GM23338 (cell line): ENCODE measurements at regions not wholly inside any gene's neighbourhood (a gene's known extent, or its start where the extent isn't known, plus 50 kb on each side); places are given as distances from the start of the nearest gene placed in this dataset.

Experiments used
- ATAC-seq: fragments of 200-7000 bp; cut with Tn5 transposase; 3 replicates; pipeline ENCODE4 v1.9.1; 2020
- DNase-seq: peaks from one replicate; pipeline ENCODE4 v3.0.0-alpha.2; 2015; ENCODE audit warnings: low spot score
- H2AFZ ChIP-seq: fragments of 200-600 bp; sonication (generic); 2 replicates; pipeline ENCODE4 v1.8.0; 2016; ENCODE audit warnings: antibody characterized with exemption, mild to moderate bottlenecking, moderate library complexity
- H3F3A ChIP-seq: fragments of 200-600 bp; sonication (generic); replicated peaks from 2 replicates; pipeline ENCODE4 v1.8.0; 2017; ENCODE audit warnings: antibody characterized with exemption, mixed run types, low read depth
- H3K27ac ChIP-seq: fragments of 200-600 bp; sonication (generic); 2 replicates; pipeline ENCODE4 v1.6.1; 2016; ENCODE audit warnings: low read depth
- H3K27me3 ChIP-seq: fragments of 200-600 bp; sonication (generic); 2 replicates; pipeline ENCODE4 v1.8.0; 2016; ENCODE audit warnings: mild to moderate bottlenecking, mixed run types, moderate library complexity; ENCODE audit not compliant: insufficient read depth
- H3K36me3 ChIP-seq: fragments of 200-600 bp; sonication (generic); 2 replicates; pipeline ENCODE4 v1.8.0; 2016; ENCODE audit warnings: mild to moderate bottlenecking; ENCODE audit not compliant: insufficient read depth
- H3K4me1 ChIP-seq: fragments of 200-600 bp; sonication (generic); 2 replicates; pipeline ENCODE4 v1.8.0; 2016; ENCODE audit warnings: mild to moderate bottlenecking, moderate library complexity; ENCODE audit not compliant: insufficient read depth
- H3K4me2 ChIP-seq: fragments of 200-600 bp; sonication (generic); 2 replicates; pipeline ENCODE4 v1.7.1; 2017; ENCODE audit warnings: mixed run types
- H3K4me3 ChIP-seq: fragments of 200-600 bp; sonication (generic); 2 replicates; pipeline ENCODE4 v1.6.1; 2016; ENCODE audit warnings: mixed run types
- H3K79me2 ChIP-seq: fragments of 200-600 bp; sonication (generic); replicated peaks from 2 replicates; pipeline ENCODE4 v1.8.0; 2017; ENCODE audit warnings: mild to moderate bottlenecking; ENCODE audit not compliant: insufficient read depth
- H3K9me2 ChIP-seq: fragments of 200-600 bp; sonication (generic); 2 replicates; pipeline ENCODE4 v1.8.0; 2017; ENCODE audit not compliant: insufficient read depth
- H4K20me1 ChIP-seq: fragments of 200-600 bp; sonication (generic); replicated peaks from 2 replicates; pipeline ENCODE4 v1.8.0; 2017; ENCODE audit warnings: mild to moderate bottlenecking; ENCODE audit not compliant: insufficient read depth
- H3K27ac Mint-ChIP-seq: 2 replicates; pipeline ENCODE4 v1.8.0; 2020; ENCODE audit warnings: inconsistent platforms, mild to moderate bottlenecking, moderate library complexity, mixed read lengths
- H3K27me3 Mint-ChIP-seq: 3 replicates; pipeline ENCODE4 v1.8.0; 2022; ENCODE audit warnings: low read depth, mild to moderate bottlenecking, moderate library complexity, mixed read lengths, inconsistent platforms; ENCODE audit not compliant: insufficient read depth, poor library complexity
- H3K36me3 Mint-ChIP-seq: 3 replicates; pipeline ENCODE4 v1.8.0; 2021; ENCODE audit warnings: low read depth, mild to moderate bottlenecking, inconsistent platforms, moderate library complexity, mixed read lengths
- H3K4me1 Mint-ChIP-seq: 3 replicates; pipeline ENCODE4 v1.8.0; 2020; ENCODE audit warnings: mild to moderate bottlenecking, inconsistent platforms, mixed read lengths
- H3K4me3 Mint-ChIP-seq: 3 replicates; pipeline ENCODE4 v1.8.0; 2021; ENCODE audit warnings: moderate library complexity, mild to moderate bottlenecking, inconsistent platforms, mixed read lengths
- H3K9me3 Mint-ChIP-seq: 3 replicates; pipeline ENCODE4 v1.8.0; 2020; ENCODE audit warnings: moderate library complexity, mild to moderate bottlenecking, inconsistent platforms, mixed read lengths
- CREB1 ChIP-seq: fragments of 250-450 bp; sonication (Bioruptor Pico); IDR thresholded peaks from 2 replicates; pipeline ENCODE4 v1.5.0; 2020; ENCODE audit warnings: low read depth, mild to moderate bottlenecking, moderate library complexity
- CTCF ChIP-seq, 2 experiments: fragments of 200-600 bp in 1 of 2; sonication (generic) in 1 of 2; conservative IDR thresholded peaks; 2 replicates each; pipeline versions ENCODE4 v1.5.1 to v1.6.1; 2016 to 2017; ENCODE audit warnings: antibody characterized with exemption in 2 of 2, low read depth in 2 of 2, mild to moderate bottlenecking in 2 of 2, moderate library complexity in 1 of 2
- ETS1 ChIP-seq: IDR thresholded peaks from 2 replicates; pipeline ENCODE4 v1.6.1; 2016; ENCODE audit warnings: antibody characterized with exemption
- EZH2 ChIP-seq: fragments of 200-600 bp; sonication (generic); IDR thresholded peaks from one replicate; pipeline ENCODE4 v1.8.0; 2017; ENCODE audit warnings: antibody characterized with exemption, mild to moderate bottlenecking, low read depth; ENCODE audit not compliant: unreplicated experiment
- JUNB ChIP-seq: IDR thresholded peaks from one replicate; pipeline ENCODE4 v1.6.1; 2016; ENCODE audit warnings: antibody characterized with exemption; ENCODE audit not compliant: unreplicated experiment
- POLR2AphosphoS5 ChIP-seq: IDR thresholded peaks from 2 replicates; pipeline ENCODE4 v1.6.1; 2016; ENCODE audit warnings: antibody characterized with exemption, low read depth
- ZNF331 ChIP-seq: fragments of 250-450 bp; sonication (Bioruptor Pico); IDR thresholded peaks from 2 replicates; pipeline ENCODE4 v1.5.0; 2020; ENCODE audit warnings: low read depth, mild to moderate bottlenecking, moderate library complexity
- ZNF462 ChIP-seq: fragments of 250-450 bp; sonication (Bioruptor Pico); IDR thresholded peaks from 2 replicates; pipeline ENCODE4 v1.5.0; 2020; ENCODE audit warnings: mild to moderate bottlenecking, moderate library complexity
- TF ChIP-seq, protein P1 (sequence below): IDR thresholded peaks from one replicate; pipeline ENCODE4 v1.6.1; 2018; ENCODE audit warnings: antibody characterized with exemption; ENCODE audit not compliant: unreplicated experiment

GRCh38 chr2:7329465-7329864 is 412.3 kb downstream of the RNF144A start:
- Mint-ChIP-seq H3K4me3 (no peak overlapping the region), H3K27me3 (no peaks in the 10 kb centered on the region), H3K36me3 (no peaks in the 10 kb centered on the region), H3K9me3 (no peaks in the 10 kb centered on the region), H3K27ac (no peak overlapping the region), H3K4me1 (peaks cover 2% of the 10 kb centered on the region; the same call in 2 of the 3 replicates)
- no peak for ATAC-seq
- H3K9me2 ChIP-seq, result peaks cover 7% of the 10 kb centered on the region; the same call in 1 of the 2 replicates
- H3K36me3 ChIP-seq, result no peaks in the 10 kb centered on the region
- no peak for DNase-seq
- no peak for TF ChIP-seq JUNB
- TF ChIP-seq, protein P1, sequence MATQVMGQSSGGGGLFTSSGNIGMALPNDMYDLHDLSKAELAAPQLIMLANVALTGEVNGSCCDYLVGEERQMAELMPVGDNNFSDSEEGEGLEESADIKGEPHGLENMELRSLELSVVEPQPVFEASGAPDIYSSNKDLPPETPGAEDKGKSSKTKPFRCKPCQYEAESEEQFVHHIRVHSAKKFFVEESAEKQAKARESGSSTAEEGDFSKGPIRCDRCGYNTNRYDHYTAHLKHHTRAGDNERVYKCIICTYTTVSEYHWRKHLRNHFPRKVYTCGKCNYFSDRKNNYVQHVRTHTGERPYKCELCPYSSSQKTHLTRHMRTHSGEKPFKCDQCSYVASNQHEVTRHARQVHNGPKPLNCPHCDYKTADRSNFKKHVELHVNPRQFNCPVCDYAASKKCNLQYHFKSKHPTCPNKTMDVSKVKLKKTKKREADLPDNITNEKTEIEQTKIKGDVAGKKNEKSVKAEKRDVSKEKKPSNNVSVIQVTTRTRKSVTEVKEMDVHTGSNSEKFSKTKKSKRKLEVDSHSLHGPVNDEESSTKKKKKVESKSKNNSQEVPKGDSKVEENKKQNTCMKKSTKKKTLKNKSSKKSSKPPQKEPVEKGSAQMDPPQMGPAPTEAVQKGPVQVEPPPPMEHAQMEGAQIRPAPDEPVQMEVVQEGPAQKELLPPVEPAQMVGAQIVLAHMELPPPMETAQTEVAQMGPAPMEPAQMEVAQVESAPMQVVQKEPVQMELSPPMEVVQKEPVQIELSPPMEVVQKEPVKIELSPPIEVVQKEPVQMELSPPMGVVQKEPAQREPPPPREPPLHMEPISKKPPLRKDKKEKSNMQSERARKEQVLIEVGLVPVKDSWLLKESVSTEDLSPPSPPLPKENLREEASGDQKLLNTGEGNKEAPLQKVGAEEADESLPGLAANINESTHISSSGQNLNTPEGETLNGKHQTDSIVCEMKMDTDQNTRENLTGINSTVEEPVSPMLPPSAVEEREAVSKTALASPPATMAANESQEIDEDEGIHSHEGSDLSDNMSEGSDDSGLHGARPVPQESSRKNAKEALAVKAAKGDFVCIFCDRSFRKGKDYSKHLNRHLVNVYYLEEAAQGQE, result no peak
- TF ChIP-seq CTCF (conservative IDR thresholded peaks at IDR 0.05; ENCODE audit: low read depth in 2 of 2), result no peak
- no peak for TF ChIP-seq ZNF331
- TF ChIP-seq ETS1, result no peak
- no peak for TF ChIP-seq CREB1 (CRISPR knock-in tag)
- no peak for TF ChIP-seq EZH2
- no peak for TF ChIP-seq POLR2AphosphoS5
- TF ChIP-seq ZNF462 (CRISPR knock-in tag), result no peak
- no peak overlapping the region for H2AFZ ChIP-seq
- H3K27ac ChIP-seq, result no peak overlapping the region
- H3K4me1 ChIP-seq, result no peaks in the 10 kb centered on the region; the same call in 1 of the 2 replicates
- no peak overlapping the region for H3K4me3 ChIP-seq
- H3K79me2 ChIP-seq, result no peaks in the 10 kb centered on the region
- H4K20me1 ChIP-seq, result no peaks in the 10 kb centered on the region
- no peaks in the 10 kb centered on the region for H3F3A ChIP-seq
- H3K4me2 ChIP-seq, result no peak overlapping the region
- H3K27me3 ChIP-seq, result no peaks in the 10 kb centered on the region
